ENCODE measurements at regions not wholly inside any gene's neighbourhood (a gene's known extent, or its start where the extent isn't known, plus 50 kb on each side); places are given as distances from the start of the nearest gene placed in this dataset.

DNA sequence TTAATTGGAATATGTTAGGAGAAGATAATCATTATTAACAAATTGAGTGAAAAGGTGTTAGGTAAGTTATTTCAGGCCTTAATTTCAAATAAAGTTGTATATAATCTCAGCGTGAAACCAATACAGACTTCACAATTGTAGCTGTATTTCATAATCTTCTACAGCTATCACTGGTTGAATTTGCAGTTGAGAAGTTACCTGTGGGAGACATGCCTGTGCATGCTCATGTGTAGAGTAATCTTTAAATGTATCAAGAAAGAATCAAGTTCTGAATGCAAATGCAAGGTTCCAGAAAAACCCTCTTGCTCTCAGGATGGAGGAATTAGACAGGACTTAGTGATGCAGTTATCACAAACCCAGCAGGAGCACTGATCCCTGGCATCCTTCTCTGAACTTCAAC, 938.4 kb upstream of the SLC10A2 start (continued):
- TF ChIP-seq, protein P1, sequence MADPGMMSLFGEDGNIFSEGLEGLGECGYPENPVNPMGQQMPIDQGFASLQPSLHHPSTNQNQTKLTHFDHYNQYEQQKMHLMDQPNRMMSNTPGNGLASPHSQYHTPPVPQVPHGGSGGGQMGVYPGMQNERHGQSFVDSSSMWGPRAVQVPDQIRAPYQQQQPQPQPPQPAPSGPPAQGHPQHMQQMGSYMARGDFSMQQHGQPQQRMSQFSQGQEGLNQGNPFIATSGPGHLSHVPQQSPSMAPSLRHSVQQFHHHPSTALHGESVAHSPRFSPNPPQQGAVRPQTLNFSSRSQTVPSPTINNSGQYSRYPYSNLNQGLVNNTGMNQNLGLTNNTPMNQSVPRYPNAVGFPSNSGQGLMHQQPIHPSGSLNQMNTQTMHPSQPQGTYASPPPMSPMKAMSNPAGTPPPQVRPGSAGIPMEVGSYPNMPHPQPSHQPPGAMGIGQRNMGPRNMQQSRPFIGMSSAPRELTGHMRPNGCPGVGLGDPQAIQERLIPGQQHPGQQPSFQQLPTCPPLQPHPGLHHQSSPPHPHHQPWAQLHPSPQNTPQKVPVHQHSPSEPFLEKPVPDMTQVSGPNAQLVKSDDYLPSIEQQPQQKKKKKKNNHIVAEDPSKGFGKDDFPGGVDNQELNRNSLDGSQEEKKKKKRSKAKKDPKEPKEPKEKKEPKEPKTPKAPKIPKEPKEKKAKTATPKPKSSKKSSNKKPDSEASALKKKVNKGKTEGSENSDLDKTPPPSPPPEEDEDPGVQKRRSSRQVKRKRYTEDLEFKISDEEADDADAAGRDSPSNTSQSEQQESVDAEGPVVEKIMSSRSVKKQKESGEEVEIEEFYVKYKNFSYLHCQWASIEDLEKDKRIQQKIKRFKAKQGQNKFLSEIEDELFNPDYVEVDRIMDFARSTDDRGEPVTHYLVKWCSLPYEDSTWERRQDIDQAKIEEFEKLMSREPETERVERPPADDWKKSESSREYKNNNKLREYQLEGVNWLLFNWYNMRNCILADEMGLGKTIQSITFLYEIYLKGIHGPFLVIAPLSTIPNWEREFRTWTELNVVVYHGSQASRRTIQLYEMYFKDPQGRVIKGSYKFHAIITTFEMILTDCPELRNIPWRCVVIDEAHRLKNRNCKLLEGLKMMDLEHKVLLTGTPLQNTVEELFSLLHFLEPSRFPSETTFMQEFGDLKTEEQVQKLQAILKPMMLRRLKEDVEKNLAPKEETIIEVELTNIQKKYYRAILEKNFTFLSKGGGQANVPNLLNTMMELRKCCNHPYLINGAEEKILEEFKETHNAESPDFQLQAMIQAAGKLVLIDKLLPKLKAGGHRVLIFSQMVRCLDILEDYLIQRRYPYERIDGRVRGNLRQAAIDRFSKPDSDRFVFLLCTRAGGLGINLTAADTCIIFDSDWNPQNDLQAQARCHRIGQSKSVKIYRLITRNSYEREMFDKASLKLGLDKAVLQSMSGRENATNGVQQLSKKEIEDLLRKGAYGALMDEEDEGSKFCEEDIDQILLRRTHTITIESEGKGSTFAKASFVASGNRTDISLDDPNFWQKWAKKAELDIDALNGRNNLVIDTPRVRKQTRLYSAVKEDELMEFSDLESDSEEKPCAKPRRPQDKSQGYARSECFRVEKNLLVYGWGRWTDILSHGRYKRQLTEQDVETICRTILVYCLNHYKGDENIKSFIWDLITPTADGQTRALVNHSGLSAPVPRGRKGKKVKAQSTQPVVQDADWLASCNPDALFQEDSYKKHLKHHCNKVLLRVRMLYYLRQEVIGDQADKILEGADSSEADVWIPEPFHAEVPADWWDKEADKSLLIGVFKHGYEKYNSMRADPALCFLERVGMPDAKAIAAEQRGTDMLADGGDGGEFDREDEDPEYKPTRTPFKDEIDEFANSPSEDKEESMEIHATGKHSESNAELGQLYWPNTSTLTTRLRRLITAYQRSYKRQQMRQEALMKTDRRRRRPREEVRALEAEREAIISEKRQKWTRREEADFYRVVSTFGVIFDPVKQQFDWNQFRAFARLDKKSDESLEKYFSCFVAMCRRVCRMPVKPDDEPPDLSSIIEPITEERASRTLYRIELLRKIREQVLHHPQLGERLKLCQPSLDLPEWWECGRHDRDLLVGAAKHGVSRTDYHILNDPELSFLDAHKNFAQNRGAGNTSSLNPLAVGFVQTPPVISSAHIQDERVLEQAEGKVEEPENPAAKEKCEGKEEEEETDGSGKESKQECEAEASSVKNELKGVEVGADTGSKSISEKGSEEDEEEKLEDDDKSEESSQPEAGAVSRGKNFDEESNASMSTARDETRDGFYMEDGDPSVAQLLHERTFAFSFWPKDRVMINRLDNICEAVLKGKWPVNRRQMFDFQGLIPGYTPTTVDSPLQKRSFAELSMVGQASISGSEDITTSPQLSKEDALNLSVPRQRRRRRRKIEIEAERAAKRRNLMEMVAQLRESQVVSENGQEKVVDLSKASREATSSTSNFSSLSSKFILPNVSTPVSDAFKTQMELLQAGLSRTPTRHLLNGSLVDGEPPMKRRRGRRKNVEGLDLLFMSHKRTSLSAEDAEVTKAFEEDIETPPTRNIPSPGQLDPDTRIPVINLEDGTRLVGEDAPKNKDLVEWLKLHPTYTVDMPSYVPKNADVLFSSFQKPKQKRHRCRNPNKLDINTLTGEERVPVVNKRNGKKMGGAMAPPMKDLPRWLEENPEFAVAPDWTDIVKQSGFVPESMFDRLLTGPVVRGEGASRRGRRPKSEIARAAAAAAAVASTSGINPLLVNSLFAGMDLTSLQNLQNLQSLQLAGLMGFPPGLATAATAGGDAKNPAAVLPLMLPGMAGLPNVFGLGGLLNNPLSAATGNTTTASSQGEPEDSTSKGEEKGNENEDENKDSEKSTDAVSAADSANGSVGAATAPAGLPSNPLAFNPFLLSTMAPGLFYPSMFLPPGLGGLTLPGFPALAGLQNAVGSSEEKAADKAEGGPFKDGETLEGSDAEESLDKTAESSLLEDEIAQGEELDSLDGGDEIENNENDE (IDR thresholded peaks at IDR 0.05; ENCODE audit: insufficient replicate concordance, low read length), result no peak
- no peak for TF ChIP-seq E2F6 (IDR thresholded peaks at IDR 0.05)
- no peak for TF ChIP-seq TBP (IDR thresholded peaks at IDR 0.05; ENCODE audit: low read depth, low read length)
- no peak for TF ChIP-seq POLR2AphosphoS5 (IDR thresholded peaks at IDR 0.05; ENCODE audit: low read depth, low read length)
- TF ChIP-seq ASH2L (IDR thresholded peaks at IDR 0.05; ENCODE audit: low read length), result no peak
- no peak for TF ChIP-seq FOSL1 (IDR thresholded peaks at IDR 0.05; ENCODE audit: insufficient read depth, low read depth, low read length)
- TF ChIP-seq MAFK (IDR thresholded peaks at IDR 0.05; ENCODE audit: low read depth, low read length), result no peak
- TF ChIP-seq EP300 (IDR thresholded peaks at IDR 0.05; ENCODE audit: borderline replicate concordance in 1 of 2, low read depth in 2 of 2, low read length in 2 of 2), result no peak
